ENCODE measurements at regions not wholly inside any gene's neighbourhood (a gene's known extent, or its start where the extent isn't known, plus 50 kb on each side); places are given as distances from the start of the nearest gene placed in this dataset.

DNA sequence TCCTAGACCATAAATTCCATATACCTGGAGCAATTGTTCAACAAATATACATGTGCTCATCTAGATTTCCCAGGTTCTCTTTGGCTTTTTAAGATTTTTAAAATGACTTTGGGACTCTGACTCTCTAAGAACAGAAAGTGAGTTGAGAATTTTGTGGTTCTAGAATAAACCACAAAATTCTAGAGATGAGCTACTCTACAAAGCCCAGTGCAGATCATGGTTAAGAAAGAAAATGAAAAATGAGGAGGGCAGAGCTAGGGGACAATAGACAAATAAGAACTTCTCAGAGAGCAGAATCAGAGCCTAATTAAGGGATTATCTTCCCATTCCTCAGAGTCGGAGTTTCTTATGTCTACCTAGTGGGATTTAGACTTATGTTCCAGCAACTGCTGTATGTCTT, 694.7 kb downstream of the ZNF385D start:
- Histone ChIP-seq H3K9me3 (ENCODE audit: control insufficient read depth in 1 of 2, insufficient read depth in 1 of 2, low read length in 2 of 2) (peaks cover 0 to 5% of the 10 kb centered on the region in 2 experiments), H3K36me3 (ENCODE audit: insufficient read depth, low read length) (no peaks in the 10 kb centered on the region), H3K4me1 (ENCODE audit: insufficient read depth, low read length) (no peaks in the 10 kb centered on the region), H3K4me3 (ENCODE audit: low read length) (no peak overlapping the region), H3K27ac (ENCODE audit: low read depth in 1 of 2, low read length in 2 of 2) (no peak overlapping the region), H3K27me3 (ENCODE audit: control insufficient read depth in 1 of 2, insufficient read depth in 2 of 2, low read length in 2 of 2) (no peaks in the 10 kb centered on the region)
- peaks cover 12% of the 10 kb centered on the region for H3K9me3 Mint-ChIP-seq
- H3K4me1 Mint-ChIP-seq (ENCODE audit: low read depth), result no peaks in the 10 kb centered on the region
- H3K27ac Mint-ChIP-seq, result no peak overlapping the region
- H3K27me3 Mint-ChIP-seq, result no peaks in the 10 kb centered on the region
- ChIA-PET POLR2A (no interaction called here), CTCF (no interaction called here)
- TF ChIP-seq, protein P1, sequence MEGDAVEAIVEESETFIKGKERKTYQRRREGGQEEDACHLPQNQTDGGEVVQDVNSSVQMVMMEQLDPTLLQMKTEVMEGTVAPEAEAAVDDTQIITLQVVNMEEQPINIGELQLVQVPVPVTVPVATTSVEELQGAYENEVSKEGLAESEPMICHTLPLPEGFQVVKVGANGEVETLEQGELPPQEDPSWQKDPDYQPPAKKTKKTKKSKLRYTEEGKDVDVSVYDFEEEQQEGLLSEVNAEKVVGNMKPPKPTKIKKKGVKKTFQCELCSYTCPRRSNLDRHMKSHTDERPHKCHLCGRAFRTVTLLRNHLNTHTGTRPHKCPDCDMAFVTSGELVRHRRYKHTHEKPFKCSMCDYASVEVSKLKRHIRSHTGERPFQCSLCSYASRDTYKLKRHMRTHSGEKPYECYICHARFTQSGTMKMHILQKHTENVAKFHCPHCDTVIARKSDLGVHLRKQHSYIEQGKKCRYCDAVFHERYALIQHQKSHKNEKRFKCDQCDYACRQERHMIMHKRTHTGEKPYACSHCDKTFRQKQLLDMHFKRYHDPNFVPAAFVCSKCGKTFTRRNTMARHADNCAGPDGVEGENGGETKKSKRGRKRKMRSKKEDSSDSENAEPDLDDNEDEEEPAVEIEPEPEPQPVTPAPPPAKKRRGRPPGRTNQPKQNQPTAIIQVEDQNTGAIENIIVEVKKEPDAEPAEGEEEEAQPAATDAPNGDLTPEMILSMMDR (IDR thresholded peaks at IDR 0.05), result no peak
- ATAC-seq (ENCODE audit: poor library complexity), result no peak
- DNase-seq, result no peak
- H3K36me3 Mint-ChIP-seq (ENCODE audit: low read depth), result no peaks in the 10 kb centered on the region
- H3K4me3 Mint-ChIP-seq, result no peak overlapping the region
- intact Hi-C loops (cut with DNase I, micrococcal nuclease), result no loop called here

DNA sequence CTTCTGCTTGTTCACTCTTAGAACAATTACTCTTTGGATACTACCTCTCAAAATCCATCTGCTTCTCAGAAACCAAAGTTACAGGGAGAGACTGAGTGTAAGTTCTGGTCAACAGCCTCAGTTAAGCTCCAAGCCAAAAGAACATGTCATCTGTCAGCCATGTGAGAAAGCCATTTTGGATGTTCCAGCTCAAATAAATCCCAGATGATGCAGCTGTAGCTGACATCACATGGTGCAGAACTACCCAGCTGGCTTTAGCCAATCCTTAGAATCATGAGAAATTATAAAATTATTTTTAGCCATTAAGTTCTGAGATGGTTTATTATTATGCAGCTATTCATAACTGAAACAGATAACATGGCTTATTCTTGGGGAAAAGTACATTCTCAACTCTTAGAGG, 696.0 kb downstream of the ZNF385D start:
- H3K36me3 Mint-ChIP-seq (ENCODE audit: low read depth), result no peaks in the 10 kb centered on the region
- ChIA-PET CTCF (no interaction called here), POLR2A (no interaction called here)
- Histone ChIP-seq H3K27ac (ENCODE audit: low read depth in 1 of 2, low read length in 2 of 2) (no peak overlapping the region), H3K36me3 (ENCODE audit: insufficient read depth, low read length) (no peaks in the 10 kb centered on the region), H3K27me3 (ENCODE audit: control insufficient read depth in 1 of 2, insufficient read depth in 2 of 2, low read length in 2 of 2) (no peaks in the 10 kb centered on the region), H3K9me3 (ENCODE audit: control insufficient read depth in 1 of 2, insufficient read depth in 1 of 2, low read length in 2 of 2) (peaks cover 0 to 5% of the 10 kb centered on the region in 2 experiments), H3K4me3 (ENCODE audit: low read length) (no peak overlapping the region), H3K4me1 (ENCODE audit: insufficient read depth, low read length) (no peaks in the 10 kb centered on the region)
- no peak overlapping the region for H3K4me3 Mint-ChIP-seq
- intact Hi-C loops (cut with DNase I, micrococcal nuclease), result no loop called here
- DNase-seq, result no peak
- H3K27me3 Mint-ChIP-seq, result no peaks in the 10 kb centered on the region
- H3K4me1 Mint-ChIP-seq (ENCODE audit: low read depth), result no peaks in the 10 kb centered on the region
- no peak overlapping the region for H3K27ac Mint-ChIP-seq
- H3K9me3 Mint-ChIP-seq, result peaks cover 14% of the 10 kb centered on the region
- ATAC-seq (ENCODE audit: poor library complexity), result no peak
- TF ChIP-seq, protein P1 (IDR thresholded peaks at IDR 0.05), result no peak

DNA sequence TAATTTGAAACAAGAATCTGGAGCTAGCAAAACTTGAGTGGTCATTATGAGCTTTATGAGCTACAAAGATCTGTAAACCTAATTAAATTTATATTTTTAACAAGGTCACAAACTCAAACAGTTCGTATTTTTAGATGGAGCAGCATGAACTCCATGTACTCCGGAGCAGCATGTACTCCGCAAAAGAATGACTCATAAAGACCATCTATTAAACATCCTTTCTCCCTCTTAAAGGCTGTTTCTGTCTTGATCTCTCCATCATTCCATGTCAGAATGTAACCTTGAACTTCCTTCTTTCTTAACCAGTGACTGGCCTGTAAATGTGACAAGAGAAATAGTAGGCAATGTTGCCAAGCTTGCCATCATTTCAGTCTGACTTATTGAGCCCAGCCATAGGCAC, 696.9 kb downstream of the ZNF385D start:
- ATAC-seq (ENCODE audit: poor library complexity), result no peak
- ChIA-PET CTCF (no interaction called here), POLR2A (no interaction called here)
- Histone ChIP-seq H3K9me3 (ENCODE audit: control insufficient read depth in 1 of 2, insufficient read depth in 1 of 2, low read length in 2 of 2) (peaks cover 0 to 5% of the 10 kb centered on the region in 2 experiments), H3K36me3 (ENCODE audit: insufficient read depth, low read length) (no peaks in the 10 kb centered on the region), H3K27me3 (ENCODE audit: control insufficient read depth in 1 of 2, insufficient read depth in 2 of 2, low read length in 2 of 2) (no peaks in the 10 kb centered on the region), H3K4me3 (ENCODE audit: low read length) (no peak overlapping the region), H3K4me1 (ENCODE audit: insufficient read depth, low read length) (no peaks in the 10 kb centered on the region), H3K27ac (ENCODE audit: low read depth in 1 of 2, low read length in 2 of 2) (no peak overlapping the region)
- DNase-seq, result no peak
- Mint-ChIP-seq H3K4me1 (ENCODE audit: low read depth) (no peaks in the 10 kb centered on the region), H3K4me3 (no peak overlapping the region), H3K9me3 (peaks cover 14% of the 10 kb centered on the region), H3K36me3 (ENCODE audit: low read depth) (no peaks in the 10 kb centered on the region), H3K27ac (no peak overlapping the region), H3K27me3 (no peaks in the 10 kb centered on the region)
- intact Hi-C loops (cut with DNase I, micrococcal nuclease), result no loop called here
- TF ChIP-seq, protein P1 (IDR thresholded peaks at IDR 0.05), result no peak
